ENCODE measurements at regions not wholly inside any gene's neighbourhood (a gene's known extent, or its start where the extent isn't known, plus 50 kb on each side); places are given as distances from the start of the nearest gene placed in this dataset.
A peak's percentile ranks its signal among the peaks of the same experiment; 100 is the strongest.

DNA sequence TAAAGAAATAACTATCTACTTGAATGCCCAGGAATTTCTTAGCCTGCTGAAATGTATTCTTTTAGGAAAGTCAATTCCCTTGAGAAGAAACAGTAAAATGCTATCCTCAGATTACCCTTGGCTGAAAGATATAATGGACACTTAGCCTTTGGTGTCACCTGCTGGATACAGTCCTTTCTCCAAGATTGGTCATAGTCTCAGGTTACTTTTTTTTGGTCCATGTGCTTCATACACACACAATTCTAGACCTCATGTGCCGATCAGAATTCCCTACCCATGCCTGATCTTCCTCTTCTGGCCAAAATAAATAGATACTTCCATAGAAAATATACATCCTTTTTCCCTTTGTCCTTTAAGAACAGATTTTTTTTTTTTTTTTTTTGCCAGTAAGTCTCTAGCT, 218.9 kb upstream of the PHYHIPL start:
- ChIA-PET POLR2A (no interaction called here), CTCF (interaction anchor here (1.6 kb wide), 1 partner anchor 9 kb away, joined by 3 read pairs; no protein-coding TSS in a partner anchor)
- FAIRE-seq (no peak), ATAC-seq (no peak), DNase-seq (ENCODE audit: low read depth in 1 of 2, low spot score in 1 of 2) (no peak)
- WGBS (ENCODE audit: missing lambda C conversion rate) = 86% methylated on average over 1 of the region's 1 CpG
- H3K27ac ChIP-seq = no peak overlapping the region
- no peak overlapping the region for H3K4me3 ChIP-seq
- no peak overlapping the region for H3K4me2 ChIP-seq
- TF ChIP-seq GATA3 (IDR thresholded peaks at IDR 0.05; ENCODE audit: borderline replicate concordance) = no peak
- H3K4me1 ChIP-seq = peaks cover under 1% of the 10 kb centered on the region; the same call in 1 of the 3 replicates
- no peaks in the 10 kb centered on the region for H3K9me3 ChIP-seq

DNA sequence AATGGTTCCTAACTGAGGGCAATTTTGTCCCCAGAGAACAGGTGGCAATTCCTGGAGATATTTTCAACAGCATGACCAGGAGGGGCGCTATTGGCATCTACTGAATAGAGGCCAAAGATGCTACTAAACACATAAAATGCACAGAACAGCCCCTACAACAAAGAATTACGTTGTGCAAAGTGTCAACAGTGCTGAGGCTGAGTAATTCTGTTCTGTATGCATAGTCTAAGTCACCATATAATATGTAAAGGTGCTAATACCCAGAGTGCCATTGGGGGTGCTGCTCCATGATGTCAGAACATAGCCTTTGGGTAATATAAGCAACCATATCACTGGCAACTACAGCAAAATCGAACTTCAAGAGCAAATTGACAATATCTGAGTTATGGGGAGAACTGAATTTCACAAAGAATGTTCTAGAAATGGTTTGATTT, 213.3 kb upstream of the PHYHIPL start:
- no peaks in the 10 kb centered on the region for H3K9me3 ChIP-seq
- ChIA-PET CTCF (interaction anchor here (1.6 to 3.5 kb wide), 2 partner anchors 11 to 79 kb away, joined by 4 to 28 read pairs; no protein-coding TSS in a partner anchor), POLR2A (no interaction called here)
- ATAC-seq (no peak), DNase-seq (ENCODE audit: low read depth in 1 of 2, low spot score in 1 of 2) (peak in 1 of 2 experiments; percentile 21), FAIRE-seq (no peak)
- no peak overlapping the region for H3K27ac ChIP-seq
- TF ChIP-seq, protein P1, sequence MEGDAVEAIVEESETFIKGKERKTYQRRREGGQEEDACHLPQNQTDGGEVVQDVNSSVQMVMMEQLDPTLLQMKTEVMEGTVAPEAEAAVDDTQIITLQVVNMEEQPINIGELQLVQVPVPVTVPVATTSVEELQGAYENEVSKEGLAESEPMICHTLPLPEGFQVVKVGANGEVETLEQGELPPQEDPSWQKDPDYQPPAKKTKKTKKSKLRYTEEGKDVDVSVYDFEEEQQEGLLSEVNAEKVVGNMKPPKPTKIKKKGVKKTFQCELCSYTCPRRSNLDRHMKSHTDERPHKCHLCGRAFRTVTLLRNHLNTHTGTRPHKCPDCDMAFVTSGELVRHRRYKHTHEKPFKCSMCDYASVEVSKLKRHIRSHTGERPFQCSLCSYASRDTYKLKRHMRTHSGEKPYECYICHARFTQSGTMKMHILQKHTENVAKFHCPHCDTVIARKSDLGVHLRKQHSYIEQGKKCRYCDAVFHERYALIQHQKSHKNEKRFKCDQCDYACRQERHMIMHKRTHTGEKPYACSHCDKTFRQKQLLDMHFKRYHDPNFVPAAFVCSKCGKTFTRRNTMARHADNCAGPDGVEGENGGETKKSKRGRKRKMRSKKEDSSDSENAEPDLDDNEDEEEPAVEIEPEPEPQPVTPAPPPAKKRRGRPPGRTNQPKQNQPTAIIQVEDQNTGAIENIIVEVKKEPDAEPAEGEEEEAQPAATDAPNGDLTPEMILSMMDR (IDR thresholded peaks at IDR 0.05) = 0 out of 3 replicates have a peak, but pooled peaks have one; percentile 17
- peak in 1 of 2 experiments; percentile 35; a peak in 2 of 5 replicates for TF ChIP-seq RAD21 (conservative IDR thresholded peaks at IDR 0.05 in 1 of 2, IDR thresholded peaks at IDR 0.05 in 1 of 2)
- TF ChIP-seq SREBF2 (IDR thresholded peaks at IDR 0.05) = no peak
- peaks cover 14% of the 10 kb centered on the region for H3K4me1 ChIP-seq
- H3K4me2 ChIP-seq = no peak overlapping the region
- 9% methylated on average over 3 of the region's 3 CpGs for WGBS (ENCODE audit: missing lambda C conversion rate)
- no peak overlapping the region for H3K4me3 ChIP-seq

DNA sequence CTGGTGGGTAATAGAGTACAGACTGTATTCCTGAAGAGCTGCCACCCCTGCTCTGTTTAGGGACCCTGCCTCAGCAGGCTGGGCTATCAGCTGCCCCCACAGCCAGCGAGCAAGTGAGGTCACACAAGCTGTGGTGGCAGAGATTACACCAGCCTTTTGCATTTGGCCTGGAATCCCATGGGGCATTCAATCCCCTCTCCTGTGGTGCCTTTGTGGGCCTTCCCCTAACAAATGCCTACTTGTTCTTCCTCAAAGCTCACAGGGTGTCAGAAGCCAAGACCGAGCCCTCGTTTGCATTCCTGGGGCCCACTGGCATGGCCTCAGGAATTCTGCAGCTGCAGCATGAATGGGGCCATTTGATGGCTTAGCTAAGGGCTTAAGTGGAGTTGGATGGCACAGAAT, 212.7 kb upstream of the PHYHIPL start:
- no peak overlapping the region for H3K27ac ChIP-seq
- POLR2A ChIA-PET = no interaction called here
- no peak overlapping the region for H3K4me3 ChIP-seq
- no peak overlapping the region for H3K4me2 ChIP-seq
- TF ChIP-seq, protein P2, sequence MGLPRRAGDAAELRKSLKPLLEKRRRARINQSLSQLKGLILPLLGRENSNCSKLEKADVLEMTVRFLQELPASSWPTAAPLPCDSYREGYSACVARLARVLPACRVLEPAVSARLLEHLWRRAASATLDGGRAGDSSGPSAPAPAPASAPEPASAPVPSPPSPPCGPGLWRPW (IDR thresholded peaks at IDR 0.05) = no peak
- TF ChIP-seq ZC3H11A (IDR thresholded peaks at IDR 0.05) (no peak), POLR2AphosphoS2 (conservative IDR thresholded peaks at IDR 0.05; ENCODE audit: low read length) (no peak)
- DNase-seq (ENCODE audit: low read depth in 1 of 2, low spot score in 1 of 2) = no peak
- CTCF ChIA-PET = interaction anchor here (3.5 kb wide), 1 partner anchor 11 kb away, joined by 28 read pairs; no protein-coding TSS in a partner anchor
- no peak for ATAC-seq
- H3K4me1 ChIP-seq = peaks cover 14% of the 10 kb centered on the region
- 63% methylated on average over 3 of the region's 3 CpGs for WGBS (ENCODE audit: missing lambda C conversion rate)
- no peak for FAIRE-seq
- H3K9me3 ChIP-seq = no peaks in the 10 kb centered on the region

DNA sequence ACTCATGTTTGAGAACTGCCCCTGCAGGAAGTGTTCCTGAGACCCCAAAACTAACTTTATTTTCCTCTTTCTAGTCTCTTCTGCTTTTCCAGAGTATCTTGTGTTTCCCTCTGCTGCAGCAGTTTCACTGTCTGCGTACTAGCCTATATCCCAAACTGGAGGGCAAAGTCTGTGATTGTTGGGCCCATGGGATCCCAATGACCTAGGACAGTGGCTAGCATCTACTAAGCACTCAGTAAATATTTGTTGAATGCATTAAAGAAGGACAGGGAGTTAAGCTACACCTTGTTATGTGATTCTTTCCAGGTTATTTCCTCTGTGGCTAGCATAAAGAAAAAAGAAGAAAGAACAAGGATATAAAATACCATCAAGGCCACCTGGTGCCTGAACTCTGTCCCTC, 210.6 kb upstream of the PHYHIPL start:
- H3K4me2 ChIP-seq = no peak overlapping the region
- ATAC-seq = no peak
- ChIA-PET CTCF (interaction anchor here (1.0 to 3.5 kb wide), 2 partner anchors 13 to 26 kb away, joined by 3 to 28 read pairs; no protein-coding TSS in a partner anchor), POLR2A (no interaction called here)
- DNase-seq (ENCODE audit: low read depth in 1 of 2, low spot score in 1 of 2) = no peak
- 0 out of 6 replicates have a peak overlapping the region, but pooled peaks of 1 of the 2 experiments have one; percentile 16 for H3K27ac ChIP-seq
- no peak for FAIRE-seq
- 100% methylated on average over 1 of the region's 1 CpG for WGBS (ENCODE audit: missing lambda C conversion rate)
- TF ChIP-seq JUN (IDR thresholded peaks at IDR 0.05) (no peak), HEYL (CRISPR knock-in tag; IDR thresholded peaks at IDR 0.05) (no peak), ZC3H11A (IDR thresholded peaks at IDR 0.05) (no peak), POLR2AphosphoS2 (conservative IDR thresholded peaks at IDR 0.05; ENCODE audit: low read length) (no peak), NFE2L2 (conservative IDR thresholded peaks at IDR 0.05; ENCODE audit: low read length) (no peak), HOXB5 (CRISPR knock-in tag; IDR thresholded peaks at IDR 0.05) (no peak), CBX2 (IDR thresholded peaks at IDR 0.05; ENCODE audit: borderline replicate concordance, low read depth) (no peak), HDAC2 (IDR thresholded peaks at IDR 0.05) (no peak), RARB (CRISPR knock-in tag; IDR thresholded peaks at IDR 0.05) (no peak)
- TF ChIP-seq, protein P1 (IDR thresholded peaks at IDR 0.05) = no peak
- H3K4me1 ChIP-seq = peaks cover 14% of the 10 kb centered on the region
- H3K9me3 ChIP-seq = no peaks in the 10 kb centered on the region
- no peak overlapping the region for H3K4me3 ChIP-seq
